Peyer's patch (tissue), 4 donors: ENCODE measurements at regions not wholly inside any gene's neighbourhood (a gene's known extent, or its start where the extent isn't known, plus 50 kb on each side); places are given as distances from the start of the nearest gene placed in this dataset.

Source experiments
- DNase-seq, 3 donors: peaks; one replicate each; pipeline ENCODE4 v3.0.0-alpha.2; 2017 to 2019
- H3K27ac ChIP-seq, 4 donors: fragments of 200-600 bp; sonication (generic); one replicate each; pipeline ENCODE4 v1.5.1; 2016 to 2019
- H3K27me3 ChIP-seq, 2 donors: fragments of 200-600 bp; sonication (generic); one replicate each; pipeline ENCODE4 v1.5.1; 2019
- H3K36me3 ChIP-seq, 3 donors: fragments of 200-600 bp; sonication (generic); one replicate each; pipeline ENCODE4 v1.5.1; 2016 to 2019
- H3K4me1 ChIP-seq, 4 donors: fragments of 200-600 bp; sonication (generic); one replicate each; pipeline ENCODE4 v1.5.1; 2016 to 2019
- H3K4me3 ChIP-seq, 4 donors: fragments of 200-600 bp; sonication (generic); 1 replicate in 3 of 4; 2 replicates in 1 of 4; pipeline ENCODE4 v1.5.1; 2016 to 2019; ENCODE audit warnings: mild to moderate bottlenecking in 1 of 4
- H3K9me3 ChIP-seq, 4 donors: fragments of 200-600 bp; sonication (generic); one replicate each; pipeline ENCODE4 v1.5.1; 2016 to 2019; ENCODE audit warnings: mild to moderate bottlenecking in 1 of 4
- CTCF ChIP-seq, 6 experiments: fragments of 450-650 bp in 4 of 6; fragments of 200-600 bp in 2 of 6; sonication (generic) in 1 of 6; IDR thresholded peaks; one replicate each; pipeline ENCODE4 v1.5.1; 2017 to 2019; ENCODE audit warnings: antibody characterized with exemption in 6 of 6, mild to moderate bottlenecking in 3 of 6, moderate library complexity in 1 of 6
- POLR2A ChIP-seq, 2 donors: fragments of 450-650 bp; IDR thresholded peaks; one replicate each; pipeline ENCODE4 v1.5.1; 2017; ENCODE audit warnings: antibody characterized with exemption in 2 of 2, mild to moderate bottlenecking in 2 of 2, moderate library complexity in 2 of 2

GRCh38 chr12:22900401-22900800, 275.4 kb downstream of the ETNK1 start:
- Histone ChIP-seq H3K27me3 (no peaks in the 10 kb centered on the region), H3K9me3 (no peaks in the 10 kb centered on the region), H3K4me3 (no peak overlapping the region), H3K36me3 (no peaks in the 10 kb centered on the region), H3K27ac (no peak overlapping the region), H3K4me1 (no peaks in the 10 kb centered on the region)
- TF ChIP-seq CTCF (IDR thresholded peaks at IDR 0.05) (no peak), POLR2A (IDR thresholded peaks at IDR 0.05) (no peak)
- DNase-seq = no peak

- no peaks in the 10 kb centered on the region for H3K4me1 ChIP-seq
- H3K36me3 ChIP-seq = no peaks in the 10 kb centered on the region
- TF ChIP-seq POLR2A (IDR thresholded peaks at IDR 0.05) = no peak
- no peak for TF ChIP-seq CTCF (IDR thresholded peaks at IDR 0.05)
- no peak for DNase-seq
- no peaks in the 10 kb centered on the region for H3K27me3 ChIP-seq
- H3K4me3 ChIP-seq = no peak overlapping the region
- no peaks in the 10 kb centered on the region for H3K9me3 ChIP-seq
- no peak overlapping the region for H3K27ac ChIP-seq
Measured at GRCh38 chr12:22904485-22904884, 279.5 kb downstream of the ETNK1 start.

GRCh38 chr12:22916241-22916640, 291.3 kb downstream of the ETNK1 start:
- Histone ChIP-seq H3K36me3 (no peaks in the 10 kb centered on the region), H3K27ac (no peak overlapping the region), H3K9me3 (no peaks in the 10 kb centered on the region), H3K27me3 (no peaks in the 10 kb centered on the region), H3K4me3 (no peak overlapping the region), H3K4me1 (no peaks in the 10 kb centered on the region)
- TF ChIP-seq CTCF (IDR thresholded peaks at IDR 0.05) (no peak), POLR2A (IDR thresholded peaks at IDR 0.05) (no peak)
- no peak for DNase-seq

- DNase-seq = no peak
- no peak for TF ChIP-seq CTCF (IDR thresholded peaks at IDR 0.05)
- TF ChIP-seq POLR2A (IDR thresholded peaks at IDR 0.05) = no peak
- H3K4me1 ChIP-seq = no peaks in the 10 kb centered on the region
- H3K36me3 ChIP-seq = no peaks in the 10 kb centered on the region
- H3K4me3 ChIP-seq = no peak overlapping the region
- H3K27me3 ChIP-seq = no peaks in the 10 kb centered on the region
- H3K9me3 ChIP-seq = no peaks in the 10 kb centered on the region
- H3K27ac ChIP-seq = no peak overlapping the region
Measured at GRCh38 chr12:22916815-22917214, 291.8 kb downstream of the ETNK1 start.

GRCh38 chr12:22919883-22920282, 294.9 kb downstream of the ETNK1 start:
- H3K27ac ChIP-seq = no peak overlapping the region
- DNase-seq = no peak
- no peak overlapping the region for H3K4me3 ChIP-seq
- no peaks in the 10 kb centered on the region for H3K4me1 ChIP-seq
- TF ChIP-seq CTCF (IDR thresholded peaks at IDR 0.05) = no peak
- TF ChIP-seq POLR2A (IDR thresholded peaks at IDR 0.05) = no peak
- no peaks in the 10 kb centered on the region for H3K27me3 ChIP-seq
- H3K9me3 ChIP-seq = no peaks in the 10 kb centered on the region
- no peaks in the 10 kb centered on the region for H3K36me3 ChIP-seq

GRCh38 chr12:22923768-22924167, 298.8 kb downstream of the ETNK1 start:
- H3K4me1 ChIP-seq = no peaks in the 10 kb centered on the region
- no peak for DNase-seq
- H3K36me3 ChIP-seq = no peaks in the 10 kb centered on the region
- TF ChIP-seq CTCF (IDR thresholded peaks at IDR 0.05) (no peak), POLR2A (IDR thresholded peaks at IDR 0.05) (no peak)
- no peaks in the 10 kb centered on the region for H3K9me3 ChIP-seq
- H3K27me3 ChIP-seq = no peaks in the 10 kb centered on the region
- H3K4me3 ChIP-seq = no peak overlapping the region
- no peak overlapping the region for H3K27ac ChIP-seq
